ENCODE measurements at regions not wholly inside any gene's neighbourhood (a gene's known extent, or its start where the extent isn't known, plus 50 kb on each side); places are given as distances from the start of the nearest gene placed in this dataset.

DNA sequence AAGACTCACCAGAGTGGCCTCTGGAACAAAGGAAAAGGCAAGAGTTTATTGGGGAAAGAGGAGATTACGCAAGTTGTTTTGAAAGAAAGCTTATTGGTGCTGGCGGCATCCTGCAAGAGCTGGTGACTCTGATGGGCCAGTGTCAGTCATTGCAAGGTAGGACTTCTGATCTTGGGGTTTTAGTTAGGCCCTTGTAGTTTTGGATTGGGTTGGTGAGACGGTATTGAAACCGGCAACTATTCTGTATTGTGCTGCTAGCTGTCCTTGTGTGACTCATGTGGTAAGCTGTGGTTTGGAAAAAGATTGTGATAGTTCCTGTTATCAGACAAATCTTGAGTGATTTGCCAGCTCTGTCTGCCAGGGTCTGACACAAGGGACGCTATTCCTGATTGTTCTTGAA is 159.1 kb upstream of the PIEZO2 start:
- no peak for FAIRE-seq

- FAIRE-seq = no peak
Measured at GRCh38 chr18:11307716-11308115, 158.3 kb upstream of the PIEZO2 start.

DNA sequence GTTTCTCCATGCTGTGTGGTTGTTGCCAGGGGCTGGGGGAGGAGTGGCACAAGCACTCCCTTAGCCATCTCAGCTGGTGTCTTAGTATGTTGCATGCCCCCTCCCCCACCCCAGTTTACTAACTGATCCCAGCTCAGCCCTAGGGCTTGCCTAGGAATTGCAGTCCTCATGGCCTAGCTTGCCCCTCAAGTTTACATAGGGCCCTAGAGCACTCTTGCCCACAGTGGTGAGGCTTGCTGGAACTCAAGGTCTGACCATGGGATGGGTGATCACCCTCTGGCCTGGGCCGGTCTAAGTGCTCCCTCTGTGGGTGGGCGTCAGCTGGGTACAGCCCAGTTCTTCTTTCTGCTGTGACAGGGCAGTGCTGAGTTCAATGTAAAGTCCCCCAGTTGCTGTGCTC is 156.1 kb upstream of the PIEZO2 start:
- no peak for FAIRE-seq

- no peak for FAIRE-seq
Measured at GRCh38 chr18:11304928-11305327, 155.6 kb upstream of the PIEZO2 start.

- no peak for FAIRE-seq
Measured at GRCh38 chr18:11296946-11297345, 147.6 kb upstream of the PIEZO2 start.

GRCh38 chr18:11293794-11294193 is 144.4 kb upstream of the PIEZO2 start:
- no peak for FAIRE-seq

GRCh38 chr18:11290786-11291185 is 141.4 kb upstream of the PIEZO2 start:
- FAIRE-seq = no peak

DNA sequence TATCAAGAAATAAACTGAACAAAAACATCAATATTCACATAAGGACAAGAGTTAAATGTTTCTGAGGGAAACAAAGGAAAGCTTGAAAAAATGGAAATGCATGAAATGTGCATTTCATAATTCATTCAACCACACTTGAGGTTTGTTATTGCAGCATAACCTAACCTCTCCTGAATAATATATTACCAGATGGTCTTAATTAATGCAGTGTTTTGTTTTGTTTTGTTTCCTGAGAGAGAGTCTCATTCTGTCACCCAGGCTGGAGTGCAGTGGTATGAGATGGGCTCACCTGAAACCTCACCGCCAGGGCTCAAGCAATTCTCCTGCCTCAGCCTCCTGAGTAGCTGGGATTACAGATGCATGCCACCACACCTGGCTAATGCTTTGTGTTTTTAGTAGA is 139.9 kb upstream of the PIEZO2 start:
- FAIRE-seq = no peak

- FAIRE-seq = no peak
Measured at GRCh38 chr18:11288401-11288800, 139.0 kb upstream of the PIEZO2 start.

GRCh38 chr18:11286431-11286830 is 137.1 kb upstream of the PIEZO2 start:
- no peak for FAIRE-seq

DNA sequence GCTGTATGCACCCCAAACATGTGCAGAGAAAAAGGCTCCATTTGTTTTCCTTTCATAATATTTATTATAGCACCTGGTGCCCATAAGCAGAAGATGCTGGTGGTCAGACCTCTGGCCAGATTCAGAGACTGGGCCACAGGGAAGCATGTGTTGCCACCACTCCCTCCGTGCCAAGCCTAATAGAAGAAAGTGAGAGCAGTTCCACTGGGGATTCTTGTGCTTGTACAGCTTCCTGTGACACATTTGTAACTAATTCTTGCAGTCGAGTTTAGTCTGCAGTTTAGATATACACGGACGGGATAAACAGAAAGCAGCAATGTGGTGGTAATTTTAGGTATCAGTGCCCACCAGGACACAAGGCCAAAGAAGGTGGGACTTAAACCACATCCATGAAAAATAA is 135.4 kb upstream of the PIEZO2 start:
- FAIRE-seq = no peak

- FAIRE-seq = no peak
Measured at GRCh38 chr18:11284349-11284748, 135.0 kb upstream of the PIEZO2 start.

GRCh38 chr18:11283479-11284161 is 134.3 kb upstream of the PIEZO2 start:
- FAIRE-seq = no peak

DNA sequence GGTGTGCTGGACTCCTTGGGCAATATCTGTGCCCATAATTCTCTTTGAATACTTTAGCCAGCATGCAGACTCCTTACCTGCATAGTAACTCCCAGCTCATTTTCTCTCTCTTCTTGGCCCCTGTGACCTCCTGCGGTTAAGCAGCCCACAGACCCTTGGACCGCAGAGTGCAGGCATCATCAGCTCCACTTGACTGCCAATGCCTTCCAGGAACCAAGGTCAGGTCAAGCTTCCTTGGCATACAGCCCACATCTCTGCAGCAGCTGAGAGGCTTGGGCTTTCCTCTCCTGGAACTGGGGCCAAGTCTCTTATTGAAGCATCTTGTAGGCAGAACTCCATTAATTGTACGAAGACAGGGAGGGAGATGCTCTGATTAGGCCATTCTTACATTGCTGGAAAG is 130.1 kb upstream of the PIEZO2 start:
- no peak for FAIRE-seq

DNA sequence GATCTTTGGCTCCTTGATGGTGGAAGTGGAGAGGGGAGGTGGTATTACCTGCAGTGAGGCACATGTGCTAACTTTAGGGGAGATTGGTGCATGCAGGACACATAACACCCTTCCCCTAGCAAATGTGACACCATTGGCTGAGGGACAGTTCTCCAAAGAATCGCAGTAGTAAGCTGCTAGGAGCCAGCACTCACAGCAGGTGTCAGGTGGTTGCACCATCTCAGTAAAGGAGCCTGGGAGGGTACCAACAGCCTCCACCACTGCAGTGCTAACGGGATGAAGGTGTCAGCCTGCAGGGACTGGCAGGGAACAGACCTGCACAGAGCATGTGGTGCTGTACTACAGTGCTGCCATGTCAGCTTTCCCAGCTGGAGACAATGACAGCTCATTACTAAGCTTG is 127.3 kb upstream of the PIEZO2 start:
- FAIRE-seq = no peak

DNA sequence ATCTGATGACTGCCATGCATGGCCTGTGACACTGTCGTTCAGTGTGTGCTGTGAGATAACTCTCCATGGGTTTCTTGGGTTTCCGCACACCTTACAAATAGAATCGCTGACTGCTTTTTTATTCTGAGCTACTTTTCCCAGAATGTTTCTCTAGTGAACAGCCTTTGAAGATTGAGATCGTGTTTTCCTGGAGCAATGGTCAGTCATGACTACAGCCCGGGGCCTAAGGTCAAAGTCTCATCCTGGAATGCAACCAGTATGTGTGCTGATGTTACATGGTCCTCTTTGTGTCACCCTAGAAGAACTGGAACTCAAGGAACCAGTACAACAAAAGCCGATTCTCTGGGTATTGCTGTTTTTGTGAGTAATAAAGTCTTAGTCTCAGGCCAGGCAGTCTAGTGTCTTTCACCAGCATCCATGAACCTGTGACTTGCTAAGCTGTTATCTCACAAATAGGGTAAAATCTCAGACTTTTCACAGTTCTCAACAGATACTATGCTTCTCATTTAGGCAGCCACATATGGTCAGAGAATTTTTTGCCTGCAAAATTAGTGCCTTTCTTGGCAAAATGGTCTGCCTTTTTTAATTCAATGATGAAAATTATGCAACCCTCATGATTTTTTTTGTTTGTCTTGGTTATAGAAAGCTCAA is 124.9 kb upstream of the PIEZO2 start:
- FAIRE-seq = no peak

DNA sequence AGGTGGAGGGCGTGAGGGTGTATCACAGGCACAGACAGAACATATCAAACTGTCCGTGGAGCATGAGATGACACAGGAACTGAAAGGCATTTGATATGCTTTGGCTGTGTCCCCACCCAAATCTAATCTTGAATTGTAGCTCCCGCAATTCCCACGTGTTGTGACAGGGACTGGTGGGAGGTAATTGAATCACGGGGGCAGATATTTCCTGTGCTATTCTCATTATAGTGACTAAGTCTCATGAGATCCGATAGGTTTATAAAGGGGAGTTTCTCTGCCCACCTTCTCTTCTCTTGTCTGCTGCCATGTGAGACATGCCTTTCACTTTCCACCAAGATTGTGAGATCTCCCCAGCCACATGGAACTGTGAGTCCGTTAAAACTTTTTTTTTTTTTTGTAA is 123.1 kb upstream of the PIEZO2 start:
- FAIRE-seq = no peak

DNA sequence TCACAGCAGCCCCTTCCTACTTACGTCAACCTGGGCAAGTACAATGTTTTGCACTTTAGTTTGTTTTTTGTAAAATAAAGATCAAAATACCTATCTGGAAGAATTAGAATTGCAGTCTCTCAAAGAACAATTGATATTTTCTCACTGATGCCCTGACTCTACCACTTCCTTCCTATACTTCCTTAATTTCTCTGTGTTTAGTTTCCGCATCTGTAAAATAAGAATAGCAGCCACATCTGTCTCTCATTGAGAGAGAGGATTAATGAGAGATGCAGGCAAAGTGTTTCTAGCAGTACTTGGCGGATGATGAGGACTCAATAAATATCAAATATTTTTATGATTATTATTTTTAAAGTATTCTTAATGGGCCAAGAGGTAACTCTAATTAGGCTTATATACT is 122.6 kb upstream of the PIEZO2 start:
- FAIRE-seq = no peak

- no peak for FAIRE-seq
Measured at GRCh38 chr18:11269257-11269656, 119.9 kb upstream of the PIEZO2 start.

DNA sequence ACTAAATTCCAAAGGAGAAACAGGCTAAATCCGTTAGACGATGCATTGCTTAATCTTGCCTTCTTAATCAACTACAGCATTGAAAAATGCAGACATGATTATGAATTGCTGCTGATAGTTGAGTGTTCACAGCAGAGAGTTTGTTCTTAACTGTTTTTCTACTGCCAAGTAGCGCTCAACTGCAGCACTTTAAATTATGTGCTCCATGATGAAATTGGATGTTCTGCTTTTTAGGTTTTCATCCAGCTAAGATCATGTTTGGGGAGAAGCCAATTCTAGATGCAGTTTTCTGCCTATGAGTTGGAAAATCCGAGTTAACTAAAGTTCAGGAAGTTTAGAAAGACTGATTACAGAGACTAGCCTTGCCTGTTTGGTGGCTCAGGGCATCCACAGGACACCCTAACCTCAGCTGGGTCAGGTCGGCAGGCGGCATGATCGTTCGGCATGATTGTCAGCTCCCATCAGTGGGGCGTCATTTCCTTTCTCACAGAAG is 119.4 kb upstream of the PIEZO2 start:
- no peak for FAIRE-seq

- FAIRE-seq = no peak
Measured at GRCh38 chr18:11268153-11268552, 118.8 kb upstream of the PIEZO2 start.

DNA sequence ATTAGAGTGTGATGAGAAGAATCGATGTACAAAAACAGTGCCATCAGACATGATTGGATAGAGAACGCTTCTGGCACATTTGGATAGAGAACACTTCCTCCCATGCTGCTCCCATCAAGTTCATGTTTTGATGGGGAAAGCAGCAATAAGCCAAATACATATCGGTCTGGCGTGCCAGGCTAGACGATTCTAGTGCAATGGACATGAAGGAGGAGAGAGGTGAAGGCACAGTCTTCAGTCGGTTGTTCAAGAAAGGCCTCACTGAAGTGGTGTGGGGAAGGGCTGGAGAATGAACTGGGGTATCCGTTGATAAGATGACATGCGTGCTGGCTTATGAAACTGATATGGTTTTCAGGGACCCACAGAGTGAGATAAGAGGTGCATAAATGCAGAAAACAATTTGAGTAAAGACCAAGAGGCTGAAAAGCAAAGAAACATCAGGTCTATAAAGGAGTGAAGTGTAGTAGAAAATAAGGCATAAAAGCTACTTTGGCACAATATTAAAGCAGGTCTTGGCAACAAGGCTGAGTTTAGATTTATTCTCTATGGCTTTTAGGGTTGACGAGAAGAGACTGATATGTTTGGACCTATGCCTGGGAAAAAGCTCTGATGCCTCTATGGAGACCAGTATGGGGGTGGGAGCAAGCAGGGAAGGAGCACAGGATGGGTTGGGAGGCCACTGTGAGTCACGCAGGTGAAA is 117.6 kb upstream of the PIEZO2 start:
- FAIRE-seq = no peak

DNA sequence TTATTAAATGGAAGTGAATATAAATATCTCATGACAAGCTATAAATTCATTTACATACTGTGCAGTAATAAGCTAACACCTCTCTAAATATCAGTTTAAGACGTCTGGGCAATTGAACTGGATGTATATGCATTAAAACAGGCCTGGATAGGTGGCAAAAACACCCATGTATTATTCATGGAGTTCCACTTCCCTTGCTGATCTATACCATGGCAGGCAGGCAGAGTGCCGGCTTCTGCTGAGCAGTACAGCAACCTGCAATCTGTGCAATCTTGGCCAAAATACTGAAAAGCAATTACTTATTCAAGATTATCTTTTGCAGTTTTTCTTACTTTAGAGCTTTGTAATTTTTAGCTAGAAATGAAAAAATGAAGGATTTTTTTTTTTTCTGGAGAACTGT is 112.1 kb upstream of the PIEZO2 start:
- no peak for FAIRE-seq

DNA sequence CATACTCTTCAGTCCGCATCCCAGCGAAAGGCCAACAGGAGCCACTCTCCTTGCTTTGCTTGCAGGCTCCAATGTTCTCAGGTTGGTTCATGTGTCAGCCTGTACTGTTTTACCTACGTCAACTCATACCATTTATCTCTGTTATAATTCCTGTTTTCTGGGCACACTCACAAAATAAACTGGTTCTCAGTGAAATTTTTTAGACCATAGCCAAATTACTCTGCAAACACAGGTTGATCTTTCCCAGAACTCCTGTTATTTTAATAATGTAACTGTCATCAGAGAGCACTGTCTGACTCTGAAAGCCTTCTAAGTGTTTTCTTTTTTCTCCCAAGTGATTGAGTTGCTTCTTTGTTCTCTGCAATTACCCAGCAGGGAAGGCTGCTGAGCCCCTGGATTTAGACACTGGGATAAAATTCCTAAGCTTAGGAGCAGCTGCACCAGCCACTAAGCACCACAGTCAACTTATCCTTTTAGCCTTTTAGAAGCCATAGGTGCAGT is 111.6 kb upstream of the PIEZO2 start:
- FAIRE-seq = no peak
